OCI-LY3 (cell line): ENCODE measurements at regions not wholly inside any gene's neighbourhood (a gene's known extent, or its start where the extent isn't known, plus 50 kb on each side); places are given as distances from the start of the nearest gene placed in this dataset.

ENCODE experiments used
- EZH2phosphoT487 ChIP-seq: fragments of 200-600 bp; shearing (Covaris generic); IDR thresholded peaks from 2 replicates; pipeline ENCODE4 v1.6.1; 2018; ENCODE audit warnings: antibody characterized with exemption, mixed run types, low read depth
- TF ChIP-seq, protein P1 (sequence below): fragments of 200-600, 300-600 bp; sonication (generic); IDR thresholded peaks from 2 replicates; pipeline ENCODE4 v1.5.1; 2014; ENCODE audit warnings: antibody characterized with exemption, low read length, low read depth

- TF ChIP-seq, protein P1, sequence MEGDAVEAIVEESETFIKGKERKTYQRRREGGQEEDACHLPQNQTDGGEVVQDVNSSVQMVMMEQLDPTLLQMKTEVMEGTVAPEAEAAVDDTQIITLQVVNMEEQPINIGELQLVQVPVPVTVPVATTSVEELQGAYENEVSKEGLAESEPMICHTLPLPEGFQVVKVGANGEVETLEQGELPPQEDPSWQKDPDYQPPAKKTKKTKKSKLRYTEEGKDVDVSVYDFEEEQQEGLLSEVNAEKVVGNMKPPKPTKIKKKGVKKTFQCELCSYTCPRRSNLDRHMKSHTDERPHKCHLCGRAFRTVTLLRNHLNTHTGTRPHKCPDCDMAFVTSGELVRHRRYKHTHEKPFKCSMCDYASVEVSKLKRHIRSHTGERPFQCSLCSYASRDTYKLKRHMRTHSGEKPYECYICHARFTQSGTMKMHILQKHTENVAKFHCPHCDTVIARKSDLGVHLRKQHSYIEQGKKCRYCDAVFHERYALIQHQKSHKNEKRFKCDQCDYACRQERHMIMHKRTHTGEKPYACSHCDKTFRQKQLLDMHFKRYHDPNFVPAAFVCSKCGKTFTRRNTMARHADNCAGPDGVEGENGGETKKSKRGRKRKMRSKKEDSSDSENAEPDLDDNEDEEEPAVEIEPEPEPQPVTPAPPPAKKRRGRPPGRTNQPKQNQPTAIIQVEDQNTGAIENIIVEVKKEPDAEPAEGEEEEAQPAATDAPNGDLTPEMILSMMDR, result no peak
- TF ChIP-seq EZH2phosphoT487, result no peak
Measured at GRCh38 chr11:107182978-107183377, 164.7 kb upstream of the GUCY1A2 start.
